DMS114 treated with DMSO at 0.1 percent for 48 hours (cell line): ENCODE measurements at regions not wholly inside any gene's neighbourhood (a gene's known extent, or its start where the extent isn't known, plus 50 kb on each side); places are given as distances from the start of the nearest gene placed in this dataset.

Source experiments
- DNase-seq: peaks from one replicate; lab custom pipeline; 2025; ENCODE audit not compliant: unreplicated experiment; lab: John Stamatoyannopoulos, UW

GRCh38 chr19:31402529-31403316 lies 53.5 kb upstream of the TSHZ3 start:
- DNase-seq, result no peak

GRCh38 chr19:31406106-31406505 lies 56.9 kb upstream of the TSHZ3 start:
- no peak for DNase-seq

GRCh38 chr19:31408460-31409124 lies 59.4 kb upstream of the TSHZ3 start:
- DNase-seq, result no peak

GRCh38 chr19:31413353-31413752 lies 64.1 kb upstream of the TSHZ3 start:
- DNase-seq, result no peak

GRCh38 chr19:31415322-31415721 lies 66.1 kb upstream of the TSHZ3 start:
- no peak for DNase-seq

GRCh38 chr19:31416548-31416947 lies 67.3 kb upstream of the TSHZ3 start:
- no peak for DNase-seq

- DNase-seq, result no peak
These were observed 68.8 kb upstream of the TSHZ3 start for GRCh38 chr19:31418055-31418454.

GRCh38 chr19:31418692-31419430 lies 69.6 kb upstream of the TSHZ3 start:
- DNase-seq, result no peak

- no peak for DNase-seq
These were observed 70.7 kb upstream of the TSHZ3 start for GRCh38 chr19:31419871-31420445.

GRCh38 chr19:31421082-31421481 lies 71.8 kb upstream of the TSHZ3 start:
- no peak for DNase-seq

- no peak for DNase-seq
These were observed 72.6 kb upstream of the TSHZ3 start for GRCh38 chr19:31421856-31422255.

- DNase-seq, result no peak
These were observed 74.7 kb upstream of the TSHZ3 start for GRCh38 chr19:31423896-31424295.

- no peak for DNase-seq
These were observed 75.8 kb upstream of the TSHZ3 start for GRCh38 chr19:31424861-31425620.

GRCh38 chr19:31427857-31428256 lies 78.6 kb upstream of the TSHZ3 start:
- no peak for DNase-seq

- no peak for DNase-seq
These were observed 81.1 kb upstream of the TSHZ3 start for GRCh38 chr19:31430381-31430780.

- DNase-seq, result no peak
These were observed 83.1 kb upstream of the TSHZ3 start for GRCh38 chr19:31432201-31432810.

- no peak for DNase-seq
These were observed 87.0 kb upstream of the TSHZ3 start for GRCh38 chr19:31436121-31436776.

GRCh38 chr19:31438401-31439269 lies 89.4 kb upstream of the TSHZ3 start:
- DNase-seq, result no peak

GRCh38 chr19:31439270-31439573 lies 90.0 kb upstream of the TSHZ3 start:
- no peak for DNase-seq
